ENCODE measurements at regions not wholly inside any gene's neighbourhood (a gene's known extent, or its start where the extent isn't known, plus 50 kb on each side); places are given as distances from the start of the nearest gene placed in this dataset.

- no peak for TF ChIP-seq EZH2 (IDR thresholded peaks at IDR 0.05)
- TF ChIP-seq POLR2A (IDR thresholded peaks at IDR 0.05; ENCODE audit: borderline replicate concordance, extremely low read depth, insufficient read depth, insufficient read length) = no peak
- no peak overlapping the region for H3K4me2 ChIP-seq (ENCODE audit: low read length)
- H3K79me2 ChIP-seq (ENCODE audit: insufficient read depth, low read length) = no peaks in the 10 kb centered on the region
- H3K4me1 ChIP-seq (ENCODE audit: control insufficient read depth in 1 of 2, insufficient read depth in 2 of 2, low read length in 2 of 2) = no peaks in the 10 kb centered on the region
- no peak overlapping the region for H3K9ac ChIP-seq (ENCODE audit: low read length)
- BruUV-seq (replicated peaks) = no TSS peak
- RAD21 ChIA-PET (ENCODE audit: low non-redundant PET in 1 of 2, low total read pairs in 2 of 2, uncharacterized antibody in 2 of 2, unreplicated experiment in 2 of 2) = no interaction called here
- no peak for DNase-seq (ENCODE audit: low read depth, low spot score)
- H3K36me3 ChIP-seq (ENCODE audit: control insufficient read depth in 1 of 2, insufficient read depth in 2 of 2, low read length in 2 of 2) = no peaks in the 10 kb centered on the region
- H3K27me3 ChIP-seq (ENCODE audit: insufficient read depth, low read length) = no peaks in the 10 kb centered on the region
- no peak overlapping the region for H2AFZ ChIP-seq (ENCODE audit: low read depth, low read length, poor library complexity, severe bottlenecking)
- POLR2A ChIA-PET = no interaction called here
- intact Hi-C loops (cut with micrococcal nuclease) = no loop called here
- H3K4me3 ChIP-seq (replicated peaks in 1 of 2; ENCODE audit: low read depth in 1 of 2, low read length in 2 of 2) = no peak overlapping the region
- H3K9me2 ChIP-seq (ENCODE audit: insufficient read depth) = no peaks in the 10 kb centered on the region
- no peak for ATAC-seq
- CTCF ChIA-PET = no interaction called here
- H3K9me3 ChIP-seq (ENCODE audit: control insufficient read depth in 1 of 2, insufficient read depth in 1 of 2, low read depth in 1 of 2, low read length in 2 of 2) = peaks cover 11 to 20% of the 10 kb centered on the region in 2 experiments; a peak in 2 of 4 replicates
- H4K20me1 ChIP-seq (ENCODE audit: insufficient read depth) = no peaks in the 10 kb centered on the region
- H3K27ac ChIP-seq (ENCODE audit: low read depth, low read length) = no peak overlapping the region
Measured at GRCh38 chr14:26216786-26217185, 381.0 kb downstream of the NOVA1 start.

DNA sequence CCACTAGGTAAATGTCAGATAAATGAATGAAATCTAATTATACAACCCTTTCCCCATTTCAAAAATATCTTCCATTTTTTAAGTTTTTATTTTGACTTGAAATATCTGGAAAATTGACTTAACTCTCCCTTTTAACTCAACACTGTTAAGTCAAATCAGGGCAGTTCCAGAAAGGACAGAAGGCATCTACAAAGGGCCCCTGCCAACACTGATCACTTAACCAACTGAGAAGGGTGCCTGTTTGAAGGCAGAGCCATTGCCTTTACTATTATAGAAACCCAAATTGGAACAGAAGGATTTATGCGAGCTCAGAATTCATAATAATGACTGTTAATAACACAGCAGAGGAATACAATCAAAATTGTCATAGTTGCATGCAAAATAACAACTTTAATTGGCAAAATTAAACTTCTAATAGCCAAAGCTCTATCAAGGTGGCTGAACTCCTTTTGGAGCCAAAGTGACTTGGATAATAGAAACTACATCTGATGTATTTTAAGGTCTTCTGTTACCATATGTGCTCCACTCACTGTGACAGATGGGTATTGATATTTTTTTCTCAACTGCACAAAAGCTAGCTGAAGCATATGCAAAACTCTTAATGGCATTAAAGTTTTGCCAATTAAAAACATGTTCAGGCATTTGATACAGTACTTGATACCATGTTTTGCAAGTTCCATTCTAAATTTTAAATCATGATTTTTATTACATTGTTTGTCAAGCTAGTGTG is 383.8 kb downstream of the NOVA1 start:
- POLR2A ChIA-PET = no interaction called here
- TF ChIP-seq SRF (IDR thresholded peaks at IDR 0.05; ENCODE audit: low read depth) (no peak), SIN3A (IDR thresholded peaks at IDR 0.05; ENCODE audit: low read depth) (no peak)
- H3K36me3 ChIP-seq (ENCODE audit: control insufficient read depth in 1 of 2, insufficient read depth in 2 of 2, low read length in 2 of 2) = no peaks in the 10 kb centered on the region
- H3K79me2 ChIP-seq (ENCODE audit: insufficient read depth, low read length) = no peaks in the 10 kb centered on the region
- H2AFZ ChIP-seq (ENCODE audit: low read depth, low read length, poor library complexity, severe bottlenecking) = no peak overlapping the region
- BruUV-seq (replicated peaks) = no TSS peak
- no peak overlapping the region for H3K4me2 ChIP-seq (ENCODE audit: low read length)
- H3K4me1 ChIP-seq (ENCODE audit: control insufficient read depth in 1 of 2, insufficient read depth in 2 of 2, low read length in 2 of 2) = no peaks in the 10 kb centered on the region
- no peak overlapping the region for H3K9ac ChIP-seq (ENCODE audit: low read length)
- no peak overlapping the region for H3K4me3 ChIP-seq (replicated peaks in 1 of 2; ENCODE audit: low read depth in 1 of 2, low read length in 2 of 2)
- RAD21 ChIA-PET (ENCODE audit: low non-redundant PET in 1 of 2, low total read pairs in 2 of 2, uncharacterized antibody in 2 of 2, unreplicated experiment in 2 of 2) = no interaction called here
- no peaks in the 10 kb centered on the region for H3K27me3 ChIP-seq (ENCODE audit: insufficient read depth, low read length)
- ATAC-seq (no peak), DNase-seq (ENCODE audit: low read depth, low spot score) (no peak)
- intact Hi-C loops (cut with micrococcal nuclease) = no loop called here
- peaks cover 18 to 20% of the 10 kb centered on the region in 2 experiments; a peak in 2 of 4 replicates for H3K9me3 ChIP-seq (ENCODE audit: control insufficient read depth in 1 of 2, insufficient read depth in 1 of 2, low read depth in 1 of 2, low read length in 2 of 2)
- H3K9me2 ChIP-seq (ENCODE audit: insufficient read depth) = no peaks in the 10 kb centered on the region
- no peaks in the 10 kb centered on the region for H4K20me1 ChIP-seq (ENCODE audit: insufficient read depth)
- H3K27ac ChIP-seq (ENCODE audit: low read depth, low read length) = no peak overlapping the region
- CTCF ChIA-PET = no interaction called here

Data from HCT116 (cell line).